Keratinocyte (primary cell): ENCODE measurements at regions not wholly inside any gene's neighbourhood (a gene's known extent, or its start where the extent isn't known, plus 50 kb on each side); places are given as distances from the start of the nearest gene placed in this dataset.

Experiments used
- DNase-seq: peaks from one replicate; pipeline ENCODE4 v3.0.0-alpha.2; 2011; ENCODE audit warnings: low read depth, missing footprints, low spot score
- FAIRE-seq: peaks from 2 replicates; lab custom pipeline; 2011; peaks lifted over from hg19 to GRCh38; lab: Jason Lieb, UNC
- H2AFZ ChIP-seq: 2 replicates; pipeline ENCODE4 v1.6.0; 2012; ENCODE audit warnings: low read length, control low read depth, inconsistent platforms; ENCODE audit not compliant: control insufficient read depth
- H3K27ac ChIP-seq: 2 replicates; pipeline ENCODE4 v1.5.1; 2011; ENCODE audit warnings: low read length; ENCODE audit not compliant: control insufficient read depth, insufficient read depth
- H3K27me3 ChIP-seq: 3 replicates; pipeline ENCODE4 v1.6.0; 2011; ENCODE audit warnings: low read length; ENCODE audit not compliant: control insufficient read depth, insufficient read depth; ENCODE audit errors: extremely low read depth
- H3K36me3 ChIP-seq, 2 experiments: 2 replicates in 1 of 2; 3 replicates in 1 of 2; pipeline ENCODE4 v1.5.1; 2011; ENCODE audit warnings: low read length in 2 of 2, mild to moderate bottlenecking in 1 of 2; ENCODE audit not compliant: control insufficient read depth in 2 of 2, insufficient read depth in 2 of 2; ENCODE audit errors: extremely low read depth in 1 of 2
- H3K4me1 ChIP-seq: 3 replicates; pipeline ENCODE4 v1.5.1; 2011; ENCODE audit warnings: low read length; ENCODE audit not compliant: control insufficient read depth, insufficient read depth; ENCODE audit errors: extremely low read depth
- H3K4me2 ChIP-seq: 3 replicates; pipeline ENCODE4 v1.6.0; 2011; ENCODE audit warnings: low read depth, low read length; ENCODE audit not compliant: control insufficient read depth, insufficient read depth; ENCODE audit errors: extremely low read depth
- H3K4me3 ChIP-seq, 3 experiments: fragments of 200-600 bp in 1 of 3; sonication (generic) in 1 of 3; 2 replicates in 2 of 3; 3 replicates in 1 of 3; pipeline ENCODE4 v1.5.1; 2011 to 2016; ENCODE audit warnings: low read length in 3 of 3, mild to moderate bottlenecking in 3 of 3, control low read depth in 2 of 3, inconsistent platforms in 1 of 3, low read depth in 1 of 3, mixed read lengths in 1 of 3, mixed run types in 1 of 3, moderate library complexity in 1 of 3; ENCODE audit not compliant: control insufficient read depth in 2 of 3, insufficient read depth in 2 of 3; ENCODE audit errors: extremely low read depth in 1 of 3
- H3K79me2 ChIP-seq: 2 replicates; pipeline ENCODE4 v1.6.0; 2012; ENCODE audit warnings: low read length; ENCODE audit not compliant: control insufficient read depth, insufficient read depth
- H3K9ac ChIP-seq: 3 replicates; pipeline ENCODE4 v1.6.0; 2011; ENCODE audit warnings: low read length; ENCODE audit not compliant: control insufficient read depth, insufficient read depth; ENCODE audit errors: extremely low read depth
- H3K9me1 ChIP-seq: 3 replicates; pipeline ENCODE4 v1.6.0; 2011; ENCODE audit warnings: low read length; ENCODE audit not compliant: control insufficient read depth, insufficient read depth; ENCODE audit errors: extremely low read depth
- H3K9me3 ChIP-seq: 2 replicates; pipeline ENCODE4 v1.5.1; 2012; ENCODE audit warnings: low read depth, low read length; ENCODE audit not compliant: control insufficient read depth
- H4K20me1 ChIP-seq: 3 replicates; pipeline ENCODE4 v1.6.0; 2011; ENCODE audit warnings: low read length; ENCODE audit not compliant: control insufficient read depth, insufficient read depth; ENCODE audit errors: extremely low read depth
- EZH2 ChIP-seq: IDR thresholded peaks from one replicate; pipeline ENCODE4 v1.6.1; 2012; ENCODE audit warnings: inconsistent platforms, mild to moderate bottlenecking, low read length, moderate library complexity
- dilution Hi-C: fragments of 300-500 bp; cut with MboI; formaldehyde crosslinking; loops from one replicate; pipeline ENCODE4 v1.7.0; 2020; ENCODE audit warnings: low sequenced_read_pairs; ENCODE audit not compliant: extremely low pct_ligation_motif_present
- TF ChIP-seq, protein P1 (sequence below), 3 experiments: IDR thresholded peaks in 1 of 3; conservative IDR thresholded peaks in 1 of 3; optimal IDR thresholded peaks in 1 of 3; 2 replicates in 2 of 3; 3 replicates in 1 of 3; pipeline versions ENCODE3 to v1.5.1; 2011; ENCODE audit warnings: low read length in 3 of 3, mild to moderate bottlenecking in 3 of 3, moderate library complexity in 2 of 3, control low read depth in 1 of 3, inconsistent platforms in 1 of 3; ENCODE audit not compliant: insufficient read depth in 2 of 3; ENCODE audit errors: extremely low read depth in 1 of 3

- no peak overlapping the region for H2AFZ ChIP-seq
- no peaks in the 10 kb centered on the region for H3K79me2 ChIP-seq
- no peak overlapping the region for H3K4me2 ChIP-seq
- no peaks in the 10 kb centered on the region for H3K36me3 ChIP-seq
- DNase-seq (no peak), FAIRE-seq (no peak)
- H3K9ac ChIP-seq: no peak overlapping the region
- dilution Hi-C loops: no loop called here
- H3K4me1 ChIP-seq: no peaks in the 10 kb centered on the region
- no peaks in the 10 kb centered on the region for H3K9me1 ChIP-seq
- no peaks in the 10 kb centered on the region for H3K9me3 ChIP-seq
- no peak for TF ChIP-seq EZH2
- TF ChIP-seq, protein P1, sequence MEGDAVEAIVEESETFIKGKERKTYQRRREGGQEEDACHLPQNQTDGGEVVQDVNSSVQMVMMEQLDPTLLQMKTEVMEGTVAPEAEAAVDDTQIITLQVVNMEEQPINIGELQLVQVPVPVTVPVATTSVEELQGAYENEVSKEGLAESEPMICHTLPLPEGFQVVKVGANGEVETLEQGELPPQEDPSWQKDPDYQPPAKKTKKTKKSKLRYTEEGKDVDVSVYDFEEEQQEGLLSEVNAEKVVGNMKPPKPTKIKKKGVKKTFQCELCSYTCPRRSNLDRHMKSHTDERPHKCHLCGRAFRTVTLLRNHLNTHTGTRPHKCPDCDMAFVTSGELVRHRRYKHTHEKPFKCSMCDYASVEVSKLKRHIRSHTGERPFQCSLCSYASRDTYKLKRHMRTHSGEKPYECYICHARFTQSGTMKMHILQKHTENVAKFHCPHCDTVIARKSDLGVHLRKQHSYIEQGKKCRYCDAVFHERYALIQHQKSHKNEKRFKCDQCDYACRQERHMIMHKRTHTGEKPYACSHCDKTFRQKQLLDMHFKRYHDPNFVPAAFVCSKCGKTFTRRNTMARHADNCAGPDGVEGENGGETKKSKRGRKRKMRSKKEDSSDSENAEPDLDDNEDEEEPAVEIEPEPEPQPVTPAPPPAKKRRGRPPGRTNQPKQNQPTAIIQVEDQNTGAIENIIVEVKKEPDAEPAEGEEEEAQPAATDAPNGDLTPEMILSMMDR (optimal IDR thresholded peaks at IDR 0.05 in 1 of 3, IDR thresholded peaks at IDR 0.05 in 1 of 3, conservative IDR thresholded peaks at IDR 0.05 in 1 of 3; ENCODE audit: extremely low read depth in 1 of 3, insufficient read depth in 2 of 3, low read length in 3 of 3): no peak
- H3K27me3 ChIP-seq: no peaks in the 10 kb centered on the region
- H3K27ac ChIP-seq: no peak overlapping the region
- no peaks in the 10 kb centered on the region for H4K20me1 ChIP-seq
- no peak overlapping the region for H3K4me3 ChIP-seq
These were observed 253.0 kb upstream of the FLRT2 start for GRCh38 chr14:85276979-85277228.

DNA sequence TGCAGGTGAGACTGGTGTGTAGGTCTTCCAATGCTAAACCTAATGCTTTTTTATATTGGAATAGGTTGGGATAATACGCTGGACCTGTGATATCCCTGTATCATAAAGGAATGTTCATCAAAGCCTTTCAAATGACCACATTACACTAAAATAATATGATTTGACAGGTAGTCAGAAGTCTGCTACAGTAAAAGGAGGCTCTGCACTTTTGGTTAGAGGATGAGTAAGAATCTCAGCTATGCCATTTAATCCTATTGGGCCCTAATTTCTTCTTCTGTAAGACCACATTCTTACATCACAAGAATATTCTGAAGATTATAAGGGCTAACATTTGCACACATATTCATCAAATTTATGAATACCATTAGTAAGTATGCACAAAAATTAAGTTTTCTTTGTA lies 250.5 kb upstream of the FLRT2 start:
- DNase-seq (no peak), FAIRE-seq (no peak)
- Histone ChIP-seq H3K9ac (no peak overlapping the region), H3K4me2 (no peak overlapping the region), H3K4me1 (no peaks in the 10 kb centered on the region), H4K20me1 (no peaks in the 10 kb centered on the region), H3K27ac (no peak overlapping the region), H3K27me3 (no peaks in the 10 kb centered on the region), H2AFZ (no peak overlapping the region), H3K79me2 (no peaks in the 10 kb centered on the region), H3K4me3 (no peak overlapping the region), H3K9me1 (no peaks in the 10 kb centered on the region), H3K9me3 (no peaks in the 10 kb centered on the region), H3K36me3 (no peaks in the 10 kb centered on the region)
- TF ChIP-seq EZH2: no peak
- TF ChIP-seq, protein P1 (optimal IDR thresholded peaks at IDR 0.05 in 1 of 3, IDR thresholded peaks at IDR 0.05 in 1 of 3, conservative IDR thresholded peaks at IDR 0.05 in 1 of 3; ENCODE audit: extremely low read depth in 1 of 3, insufficient read depth in 2 of 3, low read length in 3 of 3): no peak
- dilution Hi-C loops: no loop called here
